ENCODE measurements at regions not wholly inside any gene's neighbourhood (a gene's known extent, or its start where the extent isn't known, plus 50 kb on each side); places are given as distances from the start of the nearest gene placed in this dataset.

DNA sequence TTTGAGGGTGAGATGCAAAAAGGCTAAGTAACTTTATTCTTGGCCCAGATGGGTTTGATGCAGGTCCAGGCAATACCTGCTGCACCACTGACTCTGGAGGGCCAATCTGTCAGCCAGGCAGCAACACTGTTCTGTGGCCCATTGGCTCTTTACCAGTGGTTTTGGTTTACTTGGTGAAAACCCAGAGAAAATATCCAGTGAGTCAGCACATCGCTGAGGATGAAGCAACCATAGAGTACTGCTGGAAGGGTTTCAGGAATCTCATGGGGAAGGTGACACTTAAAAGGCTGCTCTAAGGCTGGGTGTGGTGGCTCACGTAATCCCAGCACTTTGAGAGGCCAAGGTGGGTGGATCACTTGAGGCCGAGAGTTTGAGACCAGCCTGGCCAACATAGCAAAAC, 192.5 kb upstream of the FAM98A start:
- no peak for DNase-seq

DNA sequence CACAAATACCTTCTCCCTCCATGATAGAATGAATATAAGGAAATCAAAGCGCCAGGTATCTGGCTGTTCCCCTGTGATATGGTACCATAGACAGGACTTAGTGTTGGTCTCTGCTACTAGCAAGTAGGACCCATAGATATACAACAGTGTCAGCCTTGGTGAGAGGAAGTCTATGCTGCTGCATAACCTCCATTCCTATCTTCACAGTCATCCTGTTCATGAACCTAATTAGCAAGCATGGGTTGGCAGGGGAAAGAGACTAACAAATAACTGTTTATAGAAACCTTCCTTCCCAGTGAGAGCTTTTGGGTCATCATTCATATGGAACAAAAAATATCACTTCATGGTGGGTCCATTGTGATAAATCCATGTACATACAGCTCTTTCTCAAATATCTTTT, 188.9 kb upstream of the FAM98A start:
- no peak for DNase-seq

DNA sequence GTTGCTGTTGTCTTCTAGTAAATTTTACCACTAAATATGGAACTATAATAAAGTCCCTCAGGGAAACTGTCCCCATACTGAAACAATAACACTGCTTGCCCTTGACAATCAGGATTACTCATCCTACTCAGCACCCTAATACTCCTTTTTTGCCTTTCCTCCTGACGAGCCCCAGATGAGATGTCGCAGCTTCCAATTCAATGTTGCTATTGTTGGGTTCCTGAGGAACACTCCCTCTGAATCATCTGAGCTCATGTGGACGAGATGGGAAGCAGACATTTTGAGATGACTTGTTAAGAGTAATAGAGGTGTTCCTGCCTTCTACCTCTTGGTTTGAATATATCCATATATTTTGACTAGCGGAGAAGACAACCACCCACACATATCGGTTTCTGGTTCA, 187.8 kb upstream of the FAM98A start:
- no peak for DNase-seq

DNA sequence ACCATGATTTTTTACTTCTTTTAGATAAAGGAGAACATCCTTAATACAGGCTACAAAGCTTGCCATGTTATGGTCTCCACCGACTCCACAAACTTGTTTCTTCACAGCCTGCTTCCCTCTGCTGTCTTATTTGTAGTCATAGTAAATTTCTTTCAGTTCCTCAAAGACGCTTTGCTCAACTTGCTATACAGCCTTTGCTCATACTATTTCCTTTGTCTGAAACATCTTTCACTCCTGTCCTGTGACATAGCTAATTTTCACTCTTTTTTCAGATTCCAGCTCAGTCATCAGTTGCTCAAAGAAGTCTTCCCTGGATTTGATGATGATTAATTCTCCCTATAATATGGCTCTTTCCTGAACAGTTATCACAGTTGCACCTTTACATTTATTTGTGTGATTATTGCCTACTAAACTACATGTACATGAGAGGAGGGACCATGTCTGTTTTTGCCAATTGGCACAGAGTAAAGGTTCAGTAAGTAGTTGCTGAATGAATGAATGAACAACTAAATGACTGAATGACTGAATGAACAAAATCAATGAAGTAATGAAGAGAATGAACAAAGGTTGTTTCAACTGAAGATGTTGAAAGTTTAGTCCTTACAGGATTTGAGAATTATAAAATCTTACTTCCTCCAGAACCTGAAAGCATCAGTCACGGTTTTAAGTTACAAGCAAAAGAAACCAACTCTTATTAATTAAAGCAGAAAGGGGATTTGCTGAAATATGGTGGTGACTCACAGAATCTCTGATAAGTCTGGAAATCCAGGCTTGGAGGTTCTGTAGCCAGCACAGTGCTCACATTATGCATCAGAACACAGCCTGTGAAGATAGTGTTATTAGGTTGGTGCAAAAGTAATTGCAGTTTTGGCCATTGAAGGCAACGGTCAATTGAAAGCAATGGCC, 186.4 kb upstream of the FAM98A start:
- DNase-seq: no peak

DNA sequence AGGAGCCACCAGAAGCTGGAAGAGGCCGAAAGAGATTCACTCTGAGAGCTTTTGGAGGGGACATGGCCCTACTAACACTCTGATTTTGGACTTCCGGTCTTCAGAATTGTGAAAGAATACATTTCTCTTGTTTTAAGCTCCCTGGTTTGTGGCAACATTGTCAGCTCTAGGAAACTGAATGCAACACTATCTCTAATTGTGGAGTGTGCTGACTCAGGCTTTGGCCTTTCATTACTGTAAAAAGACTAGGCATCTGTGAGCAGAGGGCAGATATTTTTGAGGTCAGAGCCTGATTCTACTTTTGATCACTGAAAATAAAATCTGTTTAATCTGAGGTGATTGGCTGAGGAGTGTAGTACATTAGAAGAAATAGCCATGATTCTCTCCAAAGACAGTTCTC, 185.4 kb upstream of the FAM98A start:
- DNase-seq: no peak

DNA sequence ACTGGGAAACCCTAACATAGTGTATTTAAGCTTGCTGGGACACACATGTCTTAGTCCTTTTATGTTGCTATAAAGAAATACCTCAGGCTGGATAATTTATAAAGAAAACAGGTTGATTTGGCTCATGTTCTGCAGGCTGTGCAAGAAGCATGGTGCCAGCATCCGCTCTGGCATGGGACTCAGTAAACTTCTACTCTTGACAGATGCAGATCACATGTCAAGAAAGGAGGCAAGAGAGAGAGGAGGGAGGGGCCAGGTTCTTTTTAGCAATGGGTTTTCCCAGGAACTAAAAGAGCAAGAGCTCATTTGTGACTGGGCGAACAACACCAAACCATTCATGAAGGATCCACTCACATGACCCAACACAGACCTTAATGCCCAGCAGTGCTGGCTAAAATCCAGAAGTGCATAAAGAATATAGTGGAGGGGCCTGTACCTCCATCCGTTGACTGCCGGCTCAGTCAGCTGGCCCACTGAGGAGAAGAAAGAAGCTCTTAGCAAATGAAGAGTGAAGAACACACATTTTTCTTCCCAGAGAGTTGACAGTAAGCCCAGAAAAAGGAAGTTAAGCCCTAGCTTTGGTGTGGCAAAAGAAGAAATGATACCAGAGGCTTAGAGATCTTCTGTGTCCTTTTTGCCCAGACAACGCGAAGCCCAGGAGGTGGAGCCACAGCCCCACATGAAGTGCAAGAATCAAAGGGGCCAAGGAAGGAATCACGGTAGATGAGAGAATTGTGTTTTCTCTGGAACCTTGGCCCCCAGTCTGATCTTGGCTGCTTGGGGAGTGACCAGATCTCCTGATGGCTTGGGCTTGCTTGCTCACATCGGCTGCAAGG, 183.5 kb upstream of the FAM98A start:
- no peak for DNase-seq

DNA sequence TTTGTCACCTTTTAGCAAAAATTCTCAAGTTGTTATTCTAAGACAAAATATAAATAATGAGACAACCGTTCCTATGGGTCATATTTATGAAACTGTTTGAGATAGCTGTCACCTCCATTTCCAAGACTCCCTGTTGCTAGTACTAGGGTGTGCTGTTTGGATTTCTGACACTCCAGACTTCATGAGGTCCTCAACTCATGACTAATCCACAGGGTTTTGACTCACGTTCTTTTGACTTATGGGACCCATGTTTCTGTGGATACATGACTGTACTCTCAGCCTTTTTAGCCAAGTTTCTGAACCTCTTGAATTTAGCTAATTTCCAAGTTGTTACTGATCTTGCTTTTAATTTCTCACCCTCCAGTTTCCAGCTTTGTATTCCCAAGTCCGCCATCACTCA, 178.7 kb upstream of the FAM98A start:
- DNase-seq: no peak

DNA sequence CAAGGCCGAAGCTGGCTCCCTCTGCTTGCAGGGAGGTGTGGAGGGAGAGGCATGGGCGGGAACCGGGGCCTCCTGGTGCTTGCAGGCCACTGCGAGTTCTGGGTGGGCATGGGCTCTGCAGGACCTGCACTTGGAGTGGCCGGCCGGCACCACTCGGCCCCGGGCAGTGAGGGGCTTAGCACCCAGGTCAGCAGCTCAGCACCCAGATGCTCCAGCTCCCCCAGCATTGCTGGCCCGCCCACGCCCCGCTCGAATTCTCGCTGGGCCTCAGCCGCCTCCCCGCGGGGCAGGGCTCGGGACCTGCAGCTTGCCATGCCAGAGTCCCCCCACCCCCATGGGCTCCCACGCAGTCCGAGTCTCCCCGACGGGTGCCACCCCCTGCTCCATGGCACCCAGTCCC, 176.2 kb upstream of the FAM98A start:
- no peak for DNase-seq

DNA sequence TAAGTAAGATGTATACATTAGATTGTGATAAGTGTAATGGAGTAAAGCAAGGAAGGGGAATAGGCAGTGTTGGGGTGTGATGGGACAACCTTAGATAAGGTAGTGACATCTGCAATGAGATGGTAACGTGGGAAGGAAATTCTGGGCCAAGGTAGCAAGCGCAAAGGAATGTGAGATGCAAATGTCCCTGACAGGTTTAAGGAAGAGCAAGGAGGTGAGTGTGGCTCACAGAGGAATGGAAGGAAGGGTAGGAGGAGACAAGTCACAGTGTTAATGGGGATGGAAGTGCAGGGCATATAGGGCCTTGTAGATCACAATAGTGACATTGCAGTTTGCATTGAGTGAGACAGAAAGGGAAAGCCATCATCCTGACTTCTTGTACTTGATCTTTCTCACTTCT, 170.9 kb upstream of the FAM98A start:
- no peak for DNase-seq

DNA sequence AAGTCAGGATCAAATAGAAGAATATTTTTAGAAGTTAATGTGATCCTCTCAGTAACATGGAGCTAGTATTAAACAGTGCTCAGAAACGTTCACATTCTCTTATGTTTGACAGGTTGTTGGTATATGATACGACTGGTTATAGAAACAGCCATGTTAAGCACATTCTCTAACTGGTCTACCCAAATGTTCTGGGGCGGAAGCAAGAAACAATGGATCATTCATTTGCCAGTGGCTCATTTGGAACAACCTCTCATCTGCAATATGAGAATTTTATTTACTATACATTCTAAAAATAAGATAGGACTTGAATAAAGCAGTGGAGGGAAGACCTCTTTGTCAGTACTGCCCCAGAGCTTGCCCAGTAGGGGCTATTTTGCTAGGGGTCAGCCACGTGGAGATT, 167.1 kb upstream of the FAM98A start:
- DNase-seq: no peak

DNA sequence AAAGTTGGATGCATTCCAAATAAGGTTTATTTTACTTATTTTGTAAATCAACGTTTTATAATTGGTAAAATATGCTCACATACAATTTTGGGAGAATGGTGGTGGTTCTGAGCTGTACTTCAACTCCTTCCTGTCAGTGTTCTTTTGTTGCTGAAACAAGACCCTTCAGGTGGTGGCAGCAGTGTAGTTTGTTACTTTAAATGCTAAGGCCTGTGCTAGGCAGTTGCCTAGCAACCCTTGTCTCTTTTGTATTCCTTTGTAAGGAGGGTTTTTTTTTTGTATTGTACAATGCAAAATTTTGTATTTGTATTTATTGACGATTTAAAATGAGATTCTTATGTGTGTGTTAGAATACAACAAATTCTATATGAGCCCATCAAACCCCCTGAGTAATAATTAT, 166.0 kb upstream of the FAM98A start:
- DNase-seq: no peak

DNA sequence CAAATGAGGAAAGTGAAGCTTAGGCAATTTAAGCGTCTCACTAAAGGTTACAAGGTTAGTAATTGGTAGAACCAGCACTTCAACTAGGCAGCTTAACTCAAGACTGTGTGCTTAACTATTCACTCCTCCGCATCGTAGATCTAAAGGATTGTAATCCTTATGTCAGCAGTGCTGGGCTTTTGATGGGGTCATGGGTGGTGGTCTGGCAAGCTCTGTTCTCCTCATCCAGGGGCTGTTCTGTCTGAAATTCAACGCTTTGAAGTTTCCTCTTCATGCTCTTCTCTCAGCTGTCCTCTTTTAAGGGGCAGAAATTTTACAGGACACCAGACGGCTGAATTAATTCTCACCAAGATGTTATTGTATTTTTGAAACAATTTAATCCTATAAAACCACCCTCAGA, 165.5 kb upstream of the FAM98A start:
- no peak for DNase-seq

DNA sequence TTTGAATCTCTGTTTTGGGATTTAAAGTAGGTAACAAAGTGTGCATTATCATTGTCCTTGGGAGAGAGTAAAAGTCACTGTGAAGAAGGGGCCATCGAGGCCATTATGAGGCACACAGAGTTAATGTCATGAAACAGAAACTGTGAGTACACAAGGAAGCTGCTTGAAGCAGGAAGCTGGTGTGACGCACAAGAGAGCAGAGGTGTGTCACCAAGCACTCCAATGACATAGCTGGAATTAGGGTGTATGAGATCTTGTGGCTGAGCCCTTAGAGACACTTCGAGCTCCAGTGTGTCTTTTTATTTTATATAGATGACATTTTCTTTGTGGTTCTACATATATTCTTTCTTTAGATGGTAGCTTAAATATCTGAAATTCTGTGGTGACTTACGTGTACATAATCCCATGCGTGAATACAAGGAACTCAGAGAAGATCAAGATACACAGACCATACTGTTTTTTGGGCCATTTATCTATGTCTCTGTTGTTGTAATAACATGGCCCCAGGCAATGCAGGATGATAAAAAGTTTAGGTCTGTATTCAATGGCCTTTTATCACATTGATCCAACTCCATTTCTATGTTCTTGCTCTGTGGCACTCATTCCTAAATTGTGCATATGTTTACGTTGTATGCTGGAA, 164.7 kb upstream of the FAM98A start:
- DNase-seq: no peak

DNA sequence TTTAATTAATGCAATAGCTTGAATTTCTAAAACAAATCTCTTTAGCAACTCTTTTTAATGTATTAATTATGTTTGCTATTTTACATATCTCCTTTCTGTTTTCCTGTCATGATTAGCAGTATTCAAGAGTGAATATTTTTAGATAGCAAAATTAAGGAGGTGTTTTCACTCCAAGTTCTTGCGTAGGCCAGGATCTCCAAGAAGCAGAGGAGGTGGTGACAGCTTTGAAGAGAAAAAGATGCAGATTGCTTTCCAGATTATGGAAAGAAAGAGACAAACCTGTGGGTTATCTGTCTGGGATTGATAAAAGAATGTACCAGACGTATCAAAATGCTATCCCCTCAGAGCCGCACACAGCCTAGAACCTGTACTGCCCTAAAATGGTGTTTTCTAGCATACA, 163.5 kb upstream of the FAM98A start:
- DNase-seq: no peak

DNA sequence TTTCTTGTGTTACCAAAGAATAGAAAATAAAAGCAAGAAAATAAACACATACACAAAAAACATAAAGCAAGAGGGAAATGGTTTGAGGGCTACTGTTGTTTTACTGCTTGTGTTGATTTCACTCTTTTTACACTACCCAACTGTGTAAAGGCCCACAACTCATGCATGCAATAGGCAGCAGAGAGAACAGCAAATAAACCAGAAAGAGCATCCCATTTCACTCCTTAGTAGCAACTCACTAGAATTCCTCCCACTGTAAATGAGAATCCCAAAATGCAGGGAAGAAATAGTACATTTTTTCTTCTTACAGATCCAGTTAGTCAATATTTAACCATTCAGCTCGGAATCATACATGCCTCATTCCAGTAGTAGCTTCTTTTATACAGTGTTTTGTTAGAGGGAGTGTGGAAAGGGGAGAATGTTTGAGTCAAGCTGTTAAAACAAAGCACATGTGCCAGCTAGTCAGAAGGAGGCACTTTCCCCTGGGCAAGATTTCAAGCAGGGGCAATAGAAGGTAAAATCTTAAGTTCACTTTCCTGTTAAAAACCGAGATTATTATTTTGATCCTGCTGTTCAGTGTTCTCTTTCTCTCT, 147.2 kb upstream of the FAM98A start:
- DNase-seq: no peak

DNA sequence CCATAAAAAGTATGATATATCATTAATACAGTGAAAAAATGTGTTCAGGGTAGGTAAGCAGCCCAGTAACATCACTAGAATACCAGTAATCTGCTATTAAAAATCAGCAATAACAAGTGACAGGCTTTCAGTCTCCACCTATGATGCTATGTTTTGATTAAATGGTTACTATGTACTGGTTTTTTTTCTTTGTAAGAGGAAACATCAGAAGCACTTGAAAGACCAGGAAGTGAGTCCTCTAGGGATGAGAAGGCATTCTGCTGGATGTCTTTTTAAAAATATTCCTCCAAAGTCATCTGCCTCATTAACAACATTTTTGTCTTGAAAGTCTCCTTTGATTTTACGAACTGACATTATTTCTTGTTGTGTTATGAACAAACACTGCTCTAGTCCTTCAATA, 136.0 kb upstream of the FAM98A start:
- DNase-seq: no peak

DNA sequence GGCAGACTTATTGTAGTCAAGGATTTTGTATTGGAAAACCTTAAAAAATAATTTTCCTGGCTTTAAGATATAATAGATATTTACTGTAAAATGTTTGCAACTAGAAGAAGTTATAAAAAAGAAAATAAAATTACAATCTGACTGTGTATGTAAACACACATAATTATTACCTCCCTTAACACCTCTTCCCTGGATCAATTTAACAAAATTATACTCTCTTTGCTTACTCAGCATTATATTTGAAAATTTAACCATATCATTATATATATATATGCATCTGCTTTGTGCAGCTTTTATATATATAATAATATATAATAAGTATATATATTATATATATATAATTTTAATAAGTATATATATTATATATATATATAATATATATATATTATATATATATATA, 131.7 kb upstream of the FAM98A start:
- no peak for DNase-seq

DNA sequence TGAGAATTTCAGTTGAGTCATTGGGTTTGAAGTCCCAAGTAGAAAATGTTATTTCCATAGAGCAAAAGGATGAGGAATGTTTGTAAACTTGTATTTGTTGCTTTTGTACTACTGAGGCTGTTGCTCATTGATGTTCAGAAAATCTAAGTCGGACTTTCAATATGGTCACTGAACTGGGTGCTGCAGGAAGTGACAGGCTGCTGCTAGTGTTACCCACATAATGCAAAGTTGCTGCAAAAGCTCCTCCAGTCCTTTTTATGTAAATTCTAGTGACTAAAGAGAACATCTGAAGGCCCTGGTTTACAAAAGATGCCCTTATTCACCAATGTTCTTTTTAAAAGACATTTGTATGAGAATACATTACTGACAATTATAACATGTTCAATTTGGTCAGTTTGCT, 131.1 kb upstream of the FAM98A start:
- no peak for DNase-seq

DNA sequence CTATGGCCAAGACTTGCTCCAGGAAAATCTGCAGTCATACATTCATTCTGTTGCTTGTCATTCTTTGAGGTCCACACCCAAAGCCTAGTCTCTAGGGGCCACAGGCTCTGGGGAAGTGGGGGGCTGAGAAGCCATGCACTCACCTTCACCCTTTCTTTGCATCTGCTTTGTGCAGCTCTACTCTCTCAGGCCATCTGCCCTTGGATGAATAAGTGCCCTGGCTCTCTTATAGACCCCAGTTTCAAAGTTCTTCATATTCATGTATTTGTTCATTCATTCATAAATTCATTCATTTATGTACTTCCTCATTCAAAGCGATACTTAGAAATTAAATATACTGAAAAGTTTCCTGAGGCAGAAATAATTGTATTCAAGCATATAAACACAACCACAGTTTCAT, 130.3 kb upstream of the FAM98A start:
- no peak for DNase-seq

DNA sequence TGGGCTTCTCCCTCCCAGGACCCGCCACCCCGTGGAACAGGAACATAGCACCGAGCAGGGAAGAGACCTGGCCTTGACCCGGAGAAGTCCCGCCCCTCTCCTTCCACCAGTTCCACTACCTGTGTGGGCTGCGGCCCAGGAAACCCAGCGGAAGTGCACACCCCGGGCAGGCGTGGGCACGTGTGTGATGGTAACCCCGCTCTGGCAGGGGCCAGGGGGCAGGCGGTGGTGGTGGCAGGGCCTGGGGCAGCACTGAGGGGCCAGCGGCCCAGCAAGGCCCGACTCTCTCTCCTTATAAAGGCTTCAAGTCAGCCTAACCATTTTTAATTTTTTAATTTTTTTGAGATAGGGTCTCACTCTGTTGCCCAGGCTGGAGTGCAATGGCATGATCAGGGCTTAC, 129.0 kb upstream of the FAM98A start:
- DNase-seq: no peak

DNA sequence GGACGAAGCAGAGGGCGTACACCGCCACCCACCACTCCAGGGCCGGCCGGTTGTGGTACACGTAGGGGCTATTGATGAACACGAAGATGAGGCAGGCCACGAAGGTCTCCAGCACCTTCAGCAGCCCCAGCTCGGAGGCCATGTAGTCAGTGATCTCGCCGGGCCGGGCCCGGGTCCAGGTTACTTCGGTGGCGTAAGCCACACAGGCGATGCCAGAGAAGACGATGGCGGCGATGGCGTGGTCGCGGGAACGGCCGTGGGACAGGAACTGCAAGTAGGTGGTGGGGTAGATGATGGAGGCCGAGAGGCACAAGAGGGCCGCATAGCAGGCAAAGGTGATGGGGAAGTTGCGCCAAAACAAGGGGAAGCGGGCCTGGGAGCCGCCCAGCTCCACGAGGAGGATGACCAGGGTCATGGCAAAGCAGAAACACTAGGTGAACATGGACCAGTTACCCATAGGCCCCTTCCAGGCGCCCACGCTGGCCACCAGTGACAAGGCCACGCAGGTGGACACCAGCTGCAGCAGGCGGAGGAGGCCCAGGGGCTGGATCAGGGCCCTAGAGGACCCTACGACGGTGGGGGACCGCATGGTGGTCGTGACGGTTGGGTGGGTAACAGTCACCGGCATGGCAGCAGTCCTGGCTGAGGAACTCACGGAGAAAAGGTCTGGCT, 128.4 kb upstream of the FAM98A start:
- no peak for DNase-seq

DNA sequence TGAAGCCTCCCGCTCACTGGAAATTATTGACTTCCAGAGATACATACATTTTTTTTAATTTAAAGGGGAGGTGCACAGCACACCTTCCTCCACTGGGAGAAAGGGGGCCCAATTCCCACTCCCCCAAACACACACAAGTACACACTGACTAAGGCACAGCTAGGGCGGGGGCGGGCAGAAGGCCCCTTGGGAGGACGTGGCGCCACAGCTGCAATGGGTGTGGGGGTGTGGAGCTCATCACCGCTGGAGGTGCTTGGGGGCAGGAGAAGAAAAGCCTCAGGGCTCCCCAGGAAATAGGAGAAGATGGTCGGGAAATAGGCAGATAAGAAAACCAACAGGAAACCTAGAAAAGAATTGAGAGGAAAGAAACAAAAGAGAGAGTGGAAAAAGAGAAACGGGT, 127.3 kb upstream of the FAM98A start:
- DNase-seq: no peak

DNA sequence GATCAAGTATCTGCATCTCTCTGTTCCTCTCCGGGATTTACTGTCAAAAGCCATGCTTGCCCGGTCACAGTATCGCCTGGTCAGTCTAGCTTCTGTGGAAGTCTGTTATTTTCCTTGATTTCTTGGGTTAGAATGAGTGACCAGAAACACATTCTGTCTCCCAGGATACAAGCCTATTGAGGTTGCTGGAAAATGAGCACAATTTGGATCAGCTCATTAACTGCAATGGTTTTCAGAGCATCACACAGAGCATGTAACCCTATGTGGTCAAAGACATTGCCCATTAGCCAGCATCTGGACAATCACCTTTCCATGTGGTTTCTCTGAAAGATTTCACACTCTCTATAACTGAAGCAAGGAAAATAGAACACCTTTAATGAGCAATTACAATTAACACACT, 124.2 kb upstream of the FAM98A start:
- DNase-seq: no peak

Data from stimulated activated CD4-positive, alpha-beta T cell treated with anti-CD3 and anti-CD28 coated beads, Interleukin-4, amount 100 ng/mL, for 4 hours (primary cell).